ENCODE measurements at regions not wholly inside any gene's neighbourhood (a gene's known extent, or its start where the extent isn't known, plus 50 kb on each side); places are given as distances from the start of the nearest gene placed in this dataset.

- no peak for TF ChIP-seq CTCF (IDR thresholded peaks at IDR 0.05; ENCODE audit: extremely low read depth in 1 of 2, insufficient read depth in 1 of 2, low read depth in 1 of 2, low read length in 2 of 2)
- no peak for TF ChIP-seq MAX (IDR thresholded peaks at IDR 0.05; ENCODE audit: insufficient read depth, insufficient read length)
- TF ChIP-seq POLR2A (IDR thresholded peaks at IDR 0.05; ENCODE audit: low read depth, low read length), result no peak
- TF ChIP-seq EZH2 (IDR thresholded peaks at IDR 0.05; ENCODE audit: borderline replicate concordance, low read depth, low read length, severe bottlenecking), result no peak
- no peak for TF ChIP-seq JUN (IDR thresholded peaks at IDR 0.05; ENCODE audit: borderline replicate concordance, insufficient read depth, insufficient read length, low read depth)
- TF ChIP-seq POLR2AphosphoS5 (IDR thresholded peaks at IDR 0.05; ENCODE audit: insufficient read depth, low read depth, low read length), result no peak
- no peak for TF ChIP-seq MYC (IDR thresholded peaks at IDR 0.05; ENCODE audit: low read depth, low read length)
- no peak for TF ChIP-seq FOS (IDR thresholded peaks at IDR 0.05; ENCODE audit: borderline replicate concordance, insufficient read depth, low read length)
- TF ChIP-seq GATA2 (IDR thresholded peaks at IDR 0.05; ENCODE audit: insufficient read depth, insufficient read length, low read depth, low read length), result no peak
Measured at GRCh38 chr3:72279068-72279604, 494.2 kb upstream of the PROK2 start.

Data from endothelial cell of umbilical vein (primary cell).